HepG2 (cell line): ENCODE measurements at regions not wholly inside any gene's neighbourhood (a gene's known extent, or its start where the extent isn't known, plus 50 kb on each side); places are given as distances from the start of the nearest gene placed in this dataset.

ENCODE experiments used
- ATAC-seq: fragments of 200-7000 bp; cut with Tn5 transposase; 3 replicates; pipeline ENCODE4 v1.9.1; 2020; ENCODE audit warnings: mild to moderate bottlenecking, moderate library complexity
- BruUV-seq: library from RNA; stranded (reverse); fragments of 400-500 nt; replicated peaks from 2 replicates; lab custom pipeline; 2021; lab: Mats Ljungman, UMichigan
- CTCF ChIA-PET: fragments of 300-600 bp; formaldehyde crosslinking; extraction: SDS; loops from one replicate; lab custom pipeline; 2021; ENCODE audit warnings: low total read pairs, inconsistent platforms, low intra/inter-chr PET ratio; lab: Yijun Ruan, JAX
- POLR2A ChIA-PET: fragments of 350-600 bp; sonication (Branson Sonifier 250); formaldehyde crosslinking; loops from one replicate; lab custom pipeline; 2020; ENCODE audit warnings: antibody characterized with exemption, inconsistent platforms; lab: Yijun Ruan, JAX
- DNase-seq: peaks from one replicate; pipeline ENCODE4 v3.0.0-alpha.2; 2015; ENCODE audit warnings: low spot score
- FAIRE-seq: peaks from 3 replicates; lab custom pipeline; 2011; peaks lifted over from hg19 to GRCh38; lab: Jason Lieb, UNC
- H2AFZ ChIP-seq: one replicate; pipeline ENCODE4 v1.6.1; 2011; ENCODE audit warnings: low read length, inconsistent platforms
- H3K27ac ChIP-seq: fragments of 300-600 bp; 3 replicates; pipeline ENCODE4 v1.8.0; 2011; ENCODE audit warnings: mixed run types, mild to moderate bottlenecking, mixed read lengths, low read length, inconsistent platforms; ENCODE audit not compliant: insufficient read depth; ENCODE audit errors: extremely low read length
- H3K27me3 ChIP-seq, 2 experiments: fragments of 200-600 bp in 1 of 2; 2 replicates in 1 of 2; 3 replicates in 1 of 2; pipeline versions ENCODE4 v1.6.0 to v1.8.0; 2011; ENCODE audit warnings: low read length in 2 of 2, mild to moderate bottlenecking in 2 of 2, moderate library complexity in 2 of 2, inconsistent platforms in 1 of 2; ENCODE audit not compliant: insufficient read depth in 2 of 2, control insufficient read depth in 1 of 2
- H3K36me3 ChIP-seq, 2 experiments: fragments of 200-600 bp in 1 of 2; replicated peaks in 1 of 2; 2 replicates in 1 of 2; 3 replicates in 1 of 2; pipeline versions ENCODE4 v1.5.1 to v1.8.0; 2011; ENCODE audit warnings: low read length in 2 of 2, inconsistent platforms in 1 of 2; ENCODE audit not compliant: insufficient read depth in 2 of 2, control insufficient read depth in 1 of 2
- H3K4me1 ChIP-seq: 2 replicates; pipeline ENCODE4 v1.5.1; 2012; ENCODE audit warnings: low read length, inconsistent platforms; ENCODE audit not compliant: insufficient read depth
- H3K4me2 ChIP-seq: 2 replicates; pipeline ENCODE4 v1.6.0; 2011; ENCODE audit warnings: low read depth, low read length, inconsistent platforms
- H3K4me3 ChIP-seq, 3 experiments: fragments of 200-600 bp in 1 of 3; sonication (generic), shearing (Covaris generic) in 1 of 3; replicated peaks in 1 of 3; 2 replicates each; pipeline ENCODE4 v1.5.1; 2011 to 2016; ENCODE audit warnings: low read length in 3 of 3, inconsistent platforms in 2 of 3, low read depth in 2 of 3, mild to moderate bottlenecking in 2 of 3, control low read depth in 1 of 3, mixed read lengths in 1 of 3; ENCODE audit not compliant: insufficient read depth in 1 of 3
- H3K79me2 ChIP-seq: one replicate; pipeline ENCODE4 v1.6.1; 2011; ENCODE audit warnings: low read length, inconsistent platforms; ENCODE audit not compliant: insufficient read depth
- H3K9ac ChIP-seq: 2 replicates; pipeline ENCODE4 v1.6.0; 2011; ENCODE audit warnings: mild to moderate bottlenecking, low read depth, low read length, inconsistent platforms; ENCODE audit not compliant: insufficient read depth
- H3K9me3 ChIP-seq: 2 replicates; pipeline ENCODE4 v1.5.1; 2012; ENCODE audit warnings: mild to moderate bottlenecking, low read length
- H4K20me1 ChIP-seq: 2 replicates; pipeline ENCODE4 v1.6.0; 2011; ENCODE audit warnings: inconsistent platforms, mild to moderate bottlenecking, low read length, moderate library complexity; ENCODE audit not compliant: insufficient read depth
- FOXA1 ChIP-seq, 2 experiments: fragments of 450-650 bp in 1 of 2; sonication (generic) in 1 of 2; formaldehyde crosslinking in 1 of 2; IDR thresholded peaks; 2 replicates each; pipeline versions ENCODE4 v1.4.0 to v1.6.1; 2016 to 2020; ENCODE audit warnings: missing genetic modification reagents in 1 of 2
- HCFC1 ChIP-seq: fragments of 150-350 bp; IDR thresholded peaks from 2 replicates; pipeline ENCODE4 v1.6.1; 2014; ENCODE audit warnings: low read depth, low read length
- JUN ChIP-seq: sonication (generic); formaldehyde crosslinking; IDR thresholded peaks from 2 replicates; pipeline ENCODE4 v1.4.0; 2020; ENCODE audit warnings: mild to moderate bottlenecking, missing genetic modification reagents
- KLF15 ChIP-seq: sonication (generic); formaldehyde crosslinking; IDR thresholded peaks from 2 replicates; pipeline ENCODE4 v1.8.1; 2023; ENCODE audit warnings: borderline replicate concordance, mild to moderate bottlenecking, inconsistent platforms, missing genetic modification reagents, mixed read lengths
- ZNF10 ChIP-seq: sonication (generic); formaldehyde crosslinking; IDR thresholded peaks from 2 replicates; pipeline ENCODE4 v1.4.0; 2020; ENCODE audit warnings: mild to moderate bottlenecking, low read depth, missing genetic modification reagents, borderline replicate concordance
- ZNF207 ChIP-seq: fragments of 450-650 bp; IDR thresholded peaks from 2 replicates; pipeline ENCODE4 v1.6.1; 2016; ENCODE audit warnings: antibody characterized with exemption, borderline replicate concordance
- ZNF331 ChIP-seq: sonication (generic); formaldehyde crosslinking; IDR thresholded peaks from 2 replicates; pipeline ENCODE4 v1.4.0; 2020; ENCODE audit warnings: missing genetic modification reagents
- ZNF777 ChIP-seq: sonication (generic); formaldehyde crosslinking; IDR thresholded peaks from 2 replicates; pipeline ENCODE4 v1.4.0; 2020; ENCODE audit warnings: missing genetic modification reagents
- WGBS: methylation state at CpG from one replicate; pipeline ENCODE4 v1.1.6; 2017; ENCODE audit warnings: low lambda C conversion rate; 5-methylcytosine and 5-hydroxymethylcytosine counted together
- in situ Hi-C: cut with HindIII; loops from 2 replicates; pipeline ENCODE4 v1.10.0; 2017; ENCODE audit warnings: low pct_unique_long_range_greater_than_20kb; ENCODE audit not compliant: extremely low pct_ligation_motif_present
- intact Hi-C: fragments of 100-400 bp; cut with micrococcal nuclease; formaldehyde crosslinking; loops from one replicate; pipeline ENCODE4 v1.10.0; 2022; ENCODE audit not compliant: unreplicated experiment
- TF ChIP-seq, protein P1 (sequence below): sonication (generic); formaldehyde crosslinking; IDR thresholded peaks from 2 replicates; pipeline ENCODE4 v1.4.0; 2020; ENCODE audit warnings: mild to moderate bottlenecking, missing genetic modification reagents
- TF ChIP-seq, protein P2 (sequence below): sonication (generic); formaldehyde crosslinking; IDR thresholded peaks from 2 replicates; pipeline ENCODE4 v1.8.0; 2022; ENCODE audit warnings: mild to moderate bottlenecking, missing genetic modification reagents
- TF ChIP-seq, protein P3 (sequence below): sonication (generic); formaldehyde crosslinking; IDR thresholded peaks from 2 replicates; pipeline ENCODE4 v1.4.0; 2020; ENCODE audit warnings: missing genetic modification reagents
- TF ChIP-seq, protein P4 (sequence below): IDR thresholded peaks from 2 replicates; pipeline ENCODE4 v1.6.1; 2016; ENCODE audit warnings: missing genetic modification reagents, missing compliant biosample characterization

DNA sequence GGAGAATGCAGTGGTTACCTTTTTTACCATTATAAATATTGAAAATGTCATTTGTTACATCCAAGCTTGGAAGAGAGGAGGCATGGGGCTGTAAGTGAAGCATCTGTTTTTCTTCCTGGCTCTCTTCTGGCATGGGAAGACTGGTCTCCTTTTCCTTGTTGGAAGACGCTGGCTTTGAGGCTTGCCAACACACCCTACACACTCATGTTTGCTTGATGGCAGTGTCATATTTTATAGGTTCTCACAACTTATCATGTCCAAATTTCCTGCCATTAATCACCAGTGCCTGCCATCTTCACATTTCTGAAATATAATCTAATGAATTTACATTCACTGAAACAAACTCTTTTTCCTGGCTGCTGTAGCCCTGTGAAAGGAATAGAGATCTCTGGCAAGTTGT is 252.9 kb downstream of the MAN2A1 start:
- no TSS peak for BruUV-seq
- 86% methylated on average over 1 of the region's 1 CpG for WGBS
- intact Hi-C loops: no loop called here

More for the DNA sequence above, 252.9 kb downstream of the MAN2A1 start:
- H3K27me3 ChIP-seq: no peaks in the 10 kb centered on the region
- no peaks in the 10 kb centered on the region for H3K79me2 ChIP-seq
- in situ Hi-C loops: no loop called here
- no peak overlapping the region for H3K4me2 ChIP-seq
- H2AFZ ChIP-seq: no peak overlapping the region
- CTCF ChIA-PET: no interaction called here
- H3K27ac ChIP-seq: no peak overlapping the region
- no peak overlapping the region for H3K4me3 ChIP-seq
- H3K36me3 ChIP-seq: no peaks in the 10 kb centered on the region
- no peaks in the 10 kb centered on the region for H3K9me3 ChIP-seq
- H4K20me1 ChIP-seq: no peaks in the 10 kb centered on the region
- TF ChIP-seq FOXA1 (IDR thresholded peaks at IDR 0.05) (no peak), FOXA1 (CRISPR knock-in tag; IDR thresholded peaks at IDR 0.05) (no peak), ZNF207 (no peak), ZNF331 (CRISPR knock-in tag) (no peak), ZNF777 (CRISPR knock-in tag) (no peak), JUN (no peak), KLF15 (CRISPR knock-in tag) (no peak), HCFC1 (no peak), ZNF10 (CRISPR knock-in tag) (no peak)
- TF ChIP-seq, protein P1, sequence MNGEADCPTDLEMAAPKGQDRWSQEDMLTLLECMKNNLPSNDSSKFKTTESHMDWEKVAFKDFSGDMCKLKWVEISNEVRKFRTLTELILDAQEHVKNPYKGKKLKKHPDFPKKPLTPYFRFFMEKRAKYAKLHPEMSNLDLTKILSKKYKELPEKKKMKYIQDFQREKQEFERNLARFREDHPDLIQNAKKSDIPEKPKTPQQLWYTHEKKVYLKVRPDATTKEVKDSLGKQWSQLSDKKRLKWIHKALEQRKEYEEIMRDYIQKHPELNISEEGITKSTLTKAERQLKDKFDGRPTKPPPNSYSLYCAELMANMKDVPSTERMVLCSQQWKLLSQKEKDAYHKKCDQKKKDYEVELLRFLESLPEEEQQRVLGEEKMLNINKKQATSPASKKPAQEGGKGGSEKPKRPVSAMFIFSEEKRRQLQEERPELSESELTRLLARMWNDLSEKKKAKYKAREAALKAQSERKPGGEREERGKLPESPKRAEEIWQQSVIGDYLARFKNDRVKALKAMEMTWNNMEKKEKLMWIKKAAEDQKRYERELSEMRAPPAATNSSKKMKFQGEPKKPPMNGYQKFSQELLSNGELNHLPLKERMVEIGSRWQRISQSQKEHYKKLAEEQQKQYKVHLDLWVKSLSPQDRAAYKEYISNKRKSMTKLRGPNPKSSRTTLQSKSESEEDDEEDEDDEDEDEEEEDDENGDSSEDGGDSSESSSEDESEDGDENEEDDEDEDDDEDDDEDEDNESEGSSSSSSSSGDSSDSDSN (CRISPR knock-in tag): no peak
- TF ChIP-seq, protein P2, sequence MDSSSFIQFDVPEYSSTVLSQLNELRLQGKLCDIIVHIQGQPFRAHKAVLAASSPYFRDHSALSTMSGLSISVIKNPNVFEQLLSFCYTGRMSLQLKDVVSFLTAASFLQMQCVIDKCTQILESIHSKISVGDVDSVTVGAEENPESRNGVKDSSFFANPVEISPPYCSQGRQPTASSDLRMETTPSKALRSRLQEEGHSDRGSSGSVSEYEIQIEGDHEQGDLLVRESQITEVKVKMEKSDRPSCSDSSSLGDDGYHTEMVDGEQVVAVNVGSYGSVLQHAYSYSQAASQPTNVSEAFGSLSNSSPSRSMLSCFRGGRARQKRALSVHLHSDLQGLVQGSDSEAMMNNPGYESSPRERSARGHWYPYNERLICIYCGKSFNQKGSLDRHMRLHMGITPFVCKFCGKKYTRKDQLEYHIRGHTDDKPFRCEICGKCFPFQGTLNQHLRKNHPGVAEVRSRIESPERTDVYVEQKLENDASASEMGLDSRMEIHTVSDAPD: no peak
- TF ChIP-seq, protein P3, sequence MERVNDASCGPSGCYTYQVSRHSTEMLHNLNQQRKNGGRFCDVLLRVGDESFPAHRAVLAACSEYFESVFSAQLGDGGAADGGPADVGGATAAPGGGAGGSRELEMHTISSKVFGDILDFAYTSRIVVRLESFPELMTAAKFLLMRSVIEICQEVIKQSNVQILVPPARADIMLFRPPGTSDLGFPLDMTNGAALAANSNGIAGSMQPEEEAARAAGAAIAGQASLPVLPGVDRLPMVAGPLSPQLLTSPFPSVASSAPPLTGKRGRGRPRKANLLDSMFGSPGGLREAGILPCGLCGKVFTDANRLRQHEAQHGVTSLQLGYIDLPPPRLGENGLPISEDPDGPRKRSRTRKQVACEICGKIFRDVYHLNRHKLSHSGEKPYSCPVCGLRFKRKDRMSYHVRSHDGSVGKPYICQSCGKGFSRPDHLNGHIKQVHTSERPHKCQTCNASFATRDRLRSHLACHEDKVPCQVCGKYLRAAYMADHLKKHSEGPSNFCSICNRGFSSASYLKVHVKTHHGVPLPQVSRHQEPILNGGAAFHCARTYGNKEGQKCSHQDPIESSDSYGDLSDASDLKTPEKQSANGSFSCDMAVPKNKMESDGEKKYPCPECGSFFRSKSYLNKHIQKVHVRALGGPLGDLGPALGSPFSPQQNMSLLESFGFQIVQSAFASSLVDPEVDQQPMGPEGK (CRISPR knock-in tag): no peak
- TF ChIP-seq, protein P4, sequence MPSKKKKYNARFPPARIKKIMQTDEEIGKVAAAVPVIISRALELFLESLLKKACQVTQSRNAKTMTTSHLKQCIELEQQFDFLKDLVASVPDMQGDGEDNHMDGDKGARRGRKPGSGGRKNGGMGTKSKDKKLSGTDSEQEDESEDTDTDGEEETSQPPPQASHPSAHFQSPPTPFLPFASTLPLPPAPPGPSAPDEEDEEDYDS (CRISPR knock-in tag): no peak
- TF ChIP-seq, all 625 proteins: peak for 0
- ATAC-seq: no peak
- peaks cover 49% of the 10 kb centered on the region for H3K4me1 ChIP-seq
- FAIRE-seq: no peak
- no peak for DNase-seq
- POLR2A ChIA-PET: no interaction called here
- H3K9ac ChIP-seq: no peak overlapping the region
